ENCODE measurements at regions not wholly inside any gene's neighbourhood (a gene's known extent, or its start where the extent isn't known, plus 50 kb on each side); places are given as distances from the start of the nearest gene placed in this dataset.

GRCh38 chr1:115184260-115184950 is 95.1 kb upstream of the TSPAN2 start:
- no peaks in the 10 kb centered on the region for H3K79me2 ChIP-seq (ENCODE audit: low read length)
- H3K9ac ChIP-seq (ENCODE audit: low read length) = no peak overlapping the region
- H2AFZ ChIP-seq (ENCODE audit: low read length) = no peak overlapping the region
- no peaks in the 10 kb centered on the region for H3K9me2 ChIP-seq (replicated peaks; ENCODE audit: insufficient read depth, low read length)
- H4K20me1 ChIP-seq (ENCODE audit: insufficient read depth, low read length) = no peaks in the 10 kb centered on the region
- no peak overlapping the region for H3K4me3 ChIP-seq (ENCODE audit: low read length)
- no peaks in the 10 kb centered on the region for H3K9me3 ChIP-seq (replicated peaks; ENCODE audit: insufficient read depth, low read length)
- no peaks in the 10 kb centered on the region for H3K4me1 ChIP-seq (ENCODE audit: low read length)
- no peak overlapping the region for H3K4me2 ChIP-seq (ENCODE audit: low read depth, low read length)
- H3F3A ChIP-seq (ENCODE audit: insufficient read depth, low read length) = no peaks in the 10 kb centered on the region
- H3K36me3 ChIP-seq (replicated peaks; ENCODE audit: insufficient read depth, low read length) = no peaks in the 10 kb centered on the region
- H3K27ac ChIP-seq (ENCODE audit: low read length) = no peak overlapping the region
- DNase-seq = no peak
- no peak for TF ChIP-seq CTCF (IDR thresholded peaks at IDR 0.05; ENCODE audit: low read length)
- TF ChIP-seq EZH2 (optimal IDR thresholded peaks at IDR 0.05; ENCODE audit: low read depth, low read length) = no peak
- TF ChIP-seq EZH2phosphoT487 (IDR thresholded peaks at IDR 0.05; ENCODE audit: low read length) = no peak
- no peaks in the 10 kb centered on the region for H3K27me3 ChIP-seq (replicated peaks; ENCODE audit: insufficient read depth, low read length)

- H3K79me2 ChIP-seq (ENCODE audit: low read length) = no peaks in the 10 kb centered on the region
- H3K9me2 ChIP-seq (replicated peaks; ENCODE audit: insufficient read depth, low read length) = no peaks in the 10 kb centered on the region
- H3K27me3 ChIP-seq (replicated peaks; ENCODE audit: insufficient read depth, low read length) = no peaks in the 10 kb centered on the region
- no peak overlapping the region for H3K9ac ChIP-seq (ENCODE audit: low read length)
- H3K4me3 ChIP-seq (ENCODE audit: low read length) = no peak overlapping the region
- no peaks in the 10 kb centered on the region for H3F3A ChIP-seq (ENCODE audit: insufficient read depth, low read length)
- no peak for DNase-seq
- no peak overlapping the region for H2AFZ ChIP-seq (ENCODE audit: low read length)
- no peaks in the 10 kb centered on the region for H3K9me3 ChIP-seq (replicated peaks; ENCODE audit: insufficient read depth, low read length)
- no peak overlapping the region for H3K27ac ChIP-seq (ENCODE audit: low read length)
- TF ChIP-seq EZH2 (optimal IDR thresholded peaks at IDR 0.05; ENCODE audit: low read depth, low read length) (no peak), CTCF (IDR thresholded peaks at IDR 0.05; ENCODE audit: low read length) (no peak), EZH2phosphoT487 (IDR thresholded peaks at IDR 0.05; ENCODE audit: low read length) (no peak)
- H3K4me2 ChIP-seq (ENCODE audit: low read depth, low read length) = no peak overlapping the region
- no peaks in the 10 kb centered on the region for H3K4me1 ChIP-seq (ENCODE audit: low read length)
- no peaks in the 10 kb centered on the region for H4K20me1 ChIP-seq (ENCODE audit: insufficient read depth, low read length)
- no peaks in the 10 kb centered on the region for H3K36me3 ChIP-seq (replicated peaks; ENCODE audit: insufficient read depth, low read length)
Observed at GRCh38 chr1:115183721-115184259, 94.5 kb upstream of the TSPAN2 start.

- H3K9me2 ChIP-seq (replicated peaks; ENCODE audit: insufficient read depth, low read length) = no peaks in the 10 kb centered on the region
- no peak for DNase-seq
- TF ChIP-seq CTCF (IDR thresholded peaks at IDR 0.05; ENCODE audit: low read length) (no peak), EZH2 (optimal IDR thresholded peaks at IDR 0.05; ENCODE audit: low read depth, low read length) (no peak)
- H3K27ac ChIP-seq (ENCODE audit: low read length) = no peak overlapping the region
- no peaks in the 10 kb centered on the region for H3K9me3 ChIP-seq (replicated peaks; ENCODE audit: insufficient read depth, low read length)
- no peaks in the 10 kb centered on the region for H3K27me3 ChIP-seq (replicated peaks; ENCODE audit: insufficient read depth, low read length)
- H3K4me1 ChIP-seq (ENCODE audit: low read length) = no peaks in the 10 kb centered on the region
- H3K4me2 ChIP-seq (ENCODE audit: low read depth, low read length) = no peak overlapping the region
- H3K79me2 ChIP-seq (ENCODE audit: low read length) = no peaks in the 10 kb centered on the region
- H3K9ac ChIP-seq (ENCODE audit: low read length) = no peak overlapping the region
- no peaks in the 10 kb centered on the region for H3F3A ChIP-seq (ENCODE audit: insufficient read depth, low read length)
- no peak overlapping the region for H2AFZ ChIP-seq (ENCODE audit: low read length)
- no peaks in the 10 kb centered on the region for H4K20me1 ChIP-seq (ENCODE audit: insufficient read depth, low read length)
- no peaks in the 10 kb centered on the region for H3K36me3 ChIP-seq (replicated peaks; ENCODE audit: insufficient read depth, low read length)
- H3K4me3 ChIP-seq (ENCODE audit: low read length) = no peak overlapping the region
Observed at GRCh38 chr1:115183158-115183557, 93.9 kb upstream of the TSPAN2 start.

Measured in MM.1S (cell line).